ENCODE measurements at regions not wholly inside any gene's neighbourhood (a gene's known extent, or its start where the extent isn't known, plus 50 kb on each side); places are given as distances from the start of the nearest gene placed in this dataset.
A peak's percentile ranks its signal among the peaks of the same experiment; 100 is the strongest.
"Not testable (repeated sequence)": the region's sequence is repeated elsewhere in the genome, so short reads cannot be mapped to it uniquely, and the experiment has no call there.

GRCh38 chr16:87033541-87034300 is 283.5 kb downstream of the C16orf95 start:
- no peak for DNase-seq (ENCODE audit: low spot score)

- no peak for DNase-seq (ENCODE audit: low spot score)
These were observed 282.9 kb downstream of the C16orf95 start for GRCh38 chr16:87034317-87034716.

- DNase-seq (ENCODE audit: low spot score): no peak
These were observed 282.1 kb downstream of the C16orf95 start for GRCh38 chr16:87035053-87035452.

- no peak for DNase-seq (ENCODE audit: low spot score)
These were observed 280.2 kb downstream of the C16orf95 start for GRCh38 chr16:87037012-87037411.

- not testable (repeated sequence) for DNase-seq (ENCODE audit: low spot score)
These were observed 278.7 kb downstream of the C16orf95 start for GRCh38 chr16:87038528-87038927.

GRCh38 chr16:87040169-87041117 is 276.7 kb downstream of the C16orf95 start:
- DNase-seq (ENCODE audit: low spot score): no peak

- DNase-seq (ENCODE audit: low spot score): no peak
These were observed 275.9 kb downstream of the C16orf95 start for GRCh38 chr16:87041286-87041685.

GRCh38 chr16:87042551-87043230 is 274.5 kb downstream of the C16orf95 start:
- no peak for DNase-seq (ENCODE audit: low spot score)

- DNase-seq (ENCODE audit: low spot score): peak; percentile 47
These were observed 273.8 kb downstream of the C16orf95 start for GRCh38 chr16:87043231-87044031.

- DNase-seq (ENCODE audit: low spot score): no peak
These were observed 273.2 kb downstream of the C16orf95 start for GRCh38 chr16:87044032-87044382.

GRCh38 chr16:87044829-87045228 is 272.4 kb downstream of the C16orf95 start:
- DNase-seq (ENCODE audit: low spot score): no peak

- no peak for DNase-seq (ENCODE audit: low spot score)
These were observed 271.6 kb downstream of the C16orf95 start for GRCh38 chr16:87045466-87046216.

GRCh38 chr16:87046235-87046634 is 271.0 kb downstream of the C16orf95 start:
- no peak for DNase-seq (ENCODE audit: low spot score)

- DNase-seq (ENCODE audit: low spot score): no peak
These were observed 269.8 kb downstream of the C16orf95 start for GRCh38 chr16:87047221-87048037.

- no peak for DNase-seq (ENCODE audit: low spot score)
These were observed 269.0 kb downstream of the C16orf95 start for GRCh38 chr16:87048038-87048729.

- DNase-seq (ENCODE audit: low spot score): no peak
These were observed 268.5 kb downstream of the C16orf95 start for GRCh38 chr16:87048730-87049115.

- not testable (repeated sequence) for DNase-seq (ENCODE audit: low spot score)
These were observed 268.0 kb downstream of the C16orf95 start for GRCh38 chr16:87049216-87049615.

GRCh38 chr16:87050142-87050541 is 267.1 kb downstream of the C16orf95 start:
- no peak for DNase-seq (ENCODE audit: low spot score)

- DNase-seq (ENCODE audit: low spot score): no peak
These were observed 265.5 kb downstream of the C16orf95 start for GRCh38 chr16:87051526-87052320.

Data from Ammon's horn (tissue), 1 donor.